DND-41 (cell line): ENCODE measurements at regions not wholly inside any gene's neighbourhood (a gene's known extent, or its start where the extent isn't known, plus 50 kb on each side); places are given as distances from the start of the nearest gene placed in this dataset.
"Not testable (repeated sequence)": the region's sequence is repeated elsewhere in the genome, so short reads cannot be mapped to it uniquely, and the experiment has no call there.

Experiments
- ATAC-seq: fragments of 200-7000 bp; cut with Tn5 transposase; 3 replicates; pipeline ENCODE4 v1.9.1; 2021; ENCODE audit warnings: low read depth; ENCODE audit not compliant: insufficient read depth
- DNase-seq: peaks from one replicate; pipeline ENCODE4 v3.0.0-alpha.2; 2020
- H2AFZ ChIP-seq: 2 replicates; pipeline ENCODE4 v1.6.0; 2012; ENCODE audit warnings: low read depth, low read length
- H3K27ac ChIP-seq: 2 replicates; pipeline ENCODE4 v1.5.1; 2012; ENCODE audit warnings: low read length, inconsistent platforms
- H3K27me3 ChIP-seq: fragments of 200-600 bp; sonication (generic); 2 replicates; pipeline ENCODE4 v1.6.0; 2012; ENCODE audit warnings: low read length, mild to moderate bottlenecking, inconsistent platforms; ENCODE audit not compliant: insufficient read depth, poor library complexity
- H3K36me3 ChIP-seq: 2 replicates; pipeline ENCODE4 v1.5.1; 2012; ENCODE audit warnings: low read length, inconsistent platforms; ENCODE audit not compliant: insufficient read depth
- H3K4me1 ChIP-seq: 2 replicates; pipeline ENCODE4 v1.5.1; 2012; ENCODE audit warnings: mild to moderate bottlenecking, low read length; ENCODE audit not compliant: insufficient read depth
- H3K4me2 ChIP-seq: 2 replicates; pipeline ENCODE4 v1.6.0; 2012; ENCODE audit warnings: mild to moderate bottlenecking, moderate library complexity, low read length, inconsistent platforms; ENCODE audit not compliant: insufficient read depth
- H3K4me3 ChIP-seq, 2 experiments: fragments of 200-600 bp in 1 of 2; shearing (Covaris generic) in 1 of 2; 2 replicates each; pipeline ENCODE4 v1.5.1; 2012 to 2016; ENCODE audit warnings: inconsistent platforms in 2 of 2, low read length in 2 of 2, mild to moderate bottlenecking in 2 of 2, low read depth in 1 of 2, moderate library complexity in 1 of 2
- H3K79me2 ChIP-seq: 2 replicates; pipeline ENCODE4 v1.6.0; 2012; ENCODE audit warnings: low read length, inconsistent platforms; ENCODE audit not compliant: insufficient read depth
- H3K9ac ChIP-seq: 2 replicates; pipeline ENCODE4 v1.6.0; 2012; ENCODE audit warnings: low read depth, mild to moderate bottlenecking, inconsistent platforms, low read length, moderate library complexity
- H3K9me3 ChIP-seq: 2 replicates; pipeline ENCODE4 v1.5.1; 2012; ENCODE audit warnings: low read length, moderate library complexity, mild to moderate bottlenecking, inconsistent platforms; ENCODE audit not compliant: insufficient read depth, severe bottlenecking
- H4K20me1 ChIP-seq: 2 replicates; pipeline ENCODE4 v1.6.0; 2012; ENCODE audit warnings: low read length; ENCODE audit not compliant: insufficient read depth
- CTCF ChIP-seq: IDR thresholded peaks from 2 replicates; pipeline ENCODE4 v1.5.1; 2012; ENCODE audit warnings: borderline replicate concordance, low read length, moderate library complexity, mild to moderate bottlenecking; ENCODE audit not compliant: poor library complexity, severe bottlenecking; ENCODE audit errors: extremely low read depth
- EZH2 ChIP-seq: IDR thresholded peaks from 3 replicates; pipeline ENCODE4 v1.6.1; 2012; ENCODE audit warnings: borderline replicate concordance, low read depth, mild to moderate bottlenecking, moderate library complexity, low read length, inconsistent platforms; ENCODE audit not compliant: severe bottlenecking

- Histone ChIP-seq H4K20me1 (no peaks in the 10 kb centered on the region), H3K9ac (no peak overlapping the region), H3K36me3 (no peaks in the 10 kb centered on the region), H3K4me3 (no peak overlapping the region), H3K4me1 (no peaks in the 10 kb centered on the region), H3K9me3 (no peaks in the 10 kb centered on the region), H3K27me3 (no peaks in the 10 kb centered on the region), H3K79me2 (no peaks in the 10 kb centered on the region), H3K4me2 (no peak overlapping the region), H3K27ac (no peak overlapping the region), H2AFZ (no peak overlapping the region)
- no peak for TF ChIP-seq CTCF
- TF ChIP-seq EZH2, result no peak
- DNase-seq, result no peak
- peak; percentile 24; the same call in 1 of the 3 replicates for ATAC-seq
These were observed 301.0 kb upstream of the TBL1XR1 start for GRCh38 chr3:177498037-177498857.

- not testable (repeated sequence) for H3K9me3 ChIP-seq, H3K27ac ChIP-seq, H4K20me1 ChIP-seq, H3K79me2 ChIP-seq, H3K9ac ChIP-seq, H3K4me2 ChIP-seq, H3K27me3 ChIP-seq, H2AFZ ChIP-seq, DNase-seq, H3K4me3 ChIP-seq, H3K36me3 ChIP-seq, ATAC-seq, H3K4me1 ChIP-seq
These were observed 301.8 kb upstream of the TBL1XR1 start for GRCh38 chr3:177499039-177499438.

- Histone ChIP-seq H3K9me3 (no peaks in the 10 kb centered on the region), H2AFZ (no peak overlapping the region), H3K4me1 (no peaks in the 10 kb centered on the region), H4K20me1 (no peaks in the 10 kb centered on the region), H3K4me3 (no peak overlapping the region), H3K36me3 (no peaks in the 10 kb centered on the region), H3K27ac (no peak overlapping the region), H3K9ac (no peak overlapping the region), H3K27me3 (no peaks in the 10 kb centered on the region), H3K4me2 (no peak overlapping the region), H3K79me2 (no peaks in the 10 kb centered on the region)
- DNase-seq (no peak), ATAC-seq (no peak)
- TF ChIP-seq CTCF (no peak), EZH2 (no peak)
These were observed 302.6 kb upstream of the TBL1XR1 start for GRCh38 chr3:177499779-177500423.

GRCh38 chr3:177510693-177511216 is 313.5 kb upstream of the TBL1XR1 start:
- no peaks in the 10 kb centered on the region for H3K27me3 ChIP-seq
- H3K4me2 ChIP-seq, result no peak overlapping the region
- H3K9ac ChIP-seq, result no peak overlapping the region
- DNase-seq, result no peak
- TF ChIP-seq EZH2, result no peak
- TF ChIP-seq CTCF, result no peak
- no peaks in the 10 kb centered on the region for H3K36me3 ChIP-seq
- no peaks in the 10 kb centered on the region for H3K9me3 ChIP-seq
- H3K4me3 ChIP-seq, result no peak overlapping the region
- H3K27ac ChIP-seq, result no peak overlapping the region
- no peaks in the 10 kb centered on the region for H3K79me2 ChIP-seq
- H2AFZ ChIP-seq, result no peak overlapping the region
- no peaks in the 10 kb centered on the region for H4K20me1 ChIP-seq
- H3K4me1 ChIP-seq, result no peaks in the 10 kb centered on the region
- ATAC-seq, result no peak
